Esophagus squamous epithelium (tissue), 4 donors: ENCODE measurements at regions not wholly inside any gene's neighbourhood (a gene's known extent, or its start where the extent isn't known, plus 50 kb on each side); places are given as distances from the start of the nearest gene placed in this dataset.

Experiments used
- POLR2A ChIP-seq, 4 donors: fragments of 450-650 bp; IDR thresholded peaks; one replicate each; pipeline ENCODE4 v1.6.1; 2017; ENCODE audit warnings: antibody characterized with exemption in 4 of 4, mild to moderate bottlenecking in 4 of 4, moderate library complexity in 3 of 4
- TF ChIP-seq, protein P1 (sequence below), 6 experiments: fragments of 450-650 bp in 4 of 6; fragments of 200-600 bp in 2 of 6; sonication (generic) in 2 of 6; IDR thresholded peaks; one replicate each; pipeline ENCODE4 v1.5.1; 2016 to 2019; ENCODE audit warnings: antibody characterized with exemption in 6 of 6, mild to moderate bottlenecking in 4 of 6, moderate library complexity in 4 of 6

- TF ChIP-seq, protein P1, sequence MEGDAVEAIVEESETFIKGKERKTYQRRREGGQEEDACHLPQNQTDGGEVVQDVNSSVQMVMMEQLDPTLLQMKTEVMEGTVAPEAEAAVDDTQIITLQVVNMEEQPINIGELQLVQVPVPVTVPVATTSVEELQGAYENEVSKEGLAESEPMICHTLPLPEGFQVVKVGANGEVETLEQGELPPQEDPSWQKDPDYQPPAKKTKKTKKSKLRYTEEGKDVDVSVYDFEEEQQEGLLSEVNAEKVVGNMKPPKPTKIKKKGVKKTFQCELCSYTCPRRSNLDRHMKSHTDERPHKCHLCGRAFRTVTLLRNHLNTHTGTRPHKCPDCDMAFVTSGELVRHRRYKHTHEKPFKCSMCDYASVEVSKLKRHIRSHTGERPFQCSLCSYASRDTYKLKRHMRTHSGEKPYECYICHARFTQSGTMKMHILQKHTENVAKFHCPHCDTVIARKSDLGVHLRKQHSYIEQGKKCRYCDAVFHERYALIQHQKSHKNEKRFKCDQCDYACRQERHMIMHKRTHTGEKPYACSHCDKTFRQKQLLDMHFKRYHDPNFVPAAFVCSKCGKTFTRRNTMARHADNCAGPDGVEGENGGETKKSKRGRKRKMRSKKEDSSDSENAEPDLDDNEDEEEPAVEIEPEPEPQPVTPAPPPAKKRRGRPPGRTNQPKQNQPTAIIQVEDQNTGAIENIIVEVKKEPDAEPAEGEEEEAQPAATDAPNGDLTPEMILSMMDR (IDR thresholded peaks at IDR 0.05) = no peak
- no peak for TF ChIP-seq POLR2A (IDR thresholded peaks at IDR 0.05)
Measured at GRCh38 chr14:26761532-26761931, 163.7 kb upstream of the NOVA1 start.
